RPMI7951 (cell line): ENCODE measurements at regions not wholly inside any gene's neighbourhood (a gene's known extent, or its start where the extent isn't known, plus 50 kb on each side); places are given as distances from the start of the nearest gene placed in this dataset.

ENCODE experiments used
- DNase-seq: peaks from one replicate; pipeline ENCODE4 v3.0.0-alpha.2; 2012; ENCODE audit warnings: low read depth

DNA sequence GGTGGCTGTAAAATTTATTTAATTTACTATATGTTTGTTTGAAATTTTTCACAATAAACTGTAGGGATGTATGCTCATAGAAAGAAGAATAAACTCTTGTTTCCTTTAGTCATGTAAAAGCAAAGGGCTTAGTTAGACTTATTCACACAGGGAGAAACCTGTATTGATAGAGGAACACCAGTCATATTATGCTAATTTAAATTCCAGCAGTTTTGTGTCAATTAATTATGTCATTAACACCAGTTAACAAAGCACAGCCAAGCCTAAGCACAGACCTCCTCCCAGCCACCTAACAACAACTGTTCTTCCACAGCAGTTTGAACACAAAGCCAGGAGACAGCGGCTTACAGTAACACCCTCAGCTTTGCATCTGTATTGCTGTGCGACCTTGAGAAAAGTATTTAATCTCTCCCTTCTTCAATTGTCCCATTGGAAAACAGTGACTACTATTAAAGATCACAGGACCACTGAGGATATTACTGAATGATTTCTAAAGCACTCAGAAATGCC is 260.8 kb upstream of the RRP15 start:
- no peak for DNase-seq

DNA sequence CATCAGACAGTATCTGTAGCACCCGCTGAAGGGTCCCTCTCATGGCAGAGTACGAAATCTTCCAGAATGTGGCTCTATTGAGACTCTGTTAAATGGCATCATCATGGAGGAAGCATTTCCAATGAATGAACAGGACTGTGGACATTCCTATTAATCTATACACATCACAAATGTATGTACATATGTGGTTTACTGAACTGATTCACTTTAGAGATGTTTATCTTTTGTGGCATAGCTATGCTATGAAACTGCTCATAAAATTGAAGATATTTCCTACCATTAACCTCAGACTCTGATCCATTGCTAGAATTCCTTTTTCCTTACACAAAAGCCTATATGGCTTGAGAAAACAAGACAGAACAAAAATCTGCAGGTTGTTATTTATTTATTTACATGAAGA is 259.6 kb upstream of the RRP15 start:
- no peak for DNase-seq

DNA sequence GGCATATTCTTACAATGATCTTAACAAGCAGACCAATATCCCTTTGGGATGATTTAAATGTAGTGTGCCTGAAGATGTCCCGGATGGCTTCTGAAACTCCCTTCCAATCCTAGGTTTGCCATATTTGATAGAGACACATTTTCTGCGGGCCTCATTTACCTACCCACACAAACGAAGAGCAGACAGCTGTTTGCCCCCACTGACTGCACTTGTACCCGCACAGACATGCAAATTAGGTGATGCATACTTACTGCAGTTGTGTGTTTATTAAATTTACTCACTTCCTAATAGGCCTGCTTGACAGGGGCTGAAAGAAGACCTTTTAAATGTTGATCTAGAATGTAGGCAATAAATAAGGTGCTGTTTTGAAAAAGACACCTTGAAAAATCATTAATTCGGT is 257.9 kb upstream of the RRP15 start:
- no peak for DNase-seq

DNA sequence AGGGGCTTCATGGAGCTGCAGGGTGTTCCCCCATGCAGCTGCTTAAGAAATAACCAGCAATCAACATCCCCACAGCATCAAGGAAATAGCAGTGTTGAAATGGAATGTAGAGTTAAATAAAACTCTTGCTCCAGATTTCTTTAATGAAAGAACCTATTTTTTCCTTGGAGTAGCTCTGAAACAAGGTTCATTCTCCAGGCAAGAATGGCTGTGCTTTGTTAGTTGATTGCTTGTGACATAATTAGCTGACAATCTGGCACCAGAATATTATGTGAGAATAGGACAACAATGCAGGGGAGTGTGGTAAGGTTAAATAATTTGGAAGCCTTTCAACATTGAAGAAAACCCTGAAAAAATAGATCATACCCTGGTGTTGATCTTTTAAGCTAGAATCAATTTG is 254.2 kb upstream of the RRP15 start:
- DNase-seq: no peak

DNA sequence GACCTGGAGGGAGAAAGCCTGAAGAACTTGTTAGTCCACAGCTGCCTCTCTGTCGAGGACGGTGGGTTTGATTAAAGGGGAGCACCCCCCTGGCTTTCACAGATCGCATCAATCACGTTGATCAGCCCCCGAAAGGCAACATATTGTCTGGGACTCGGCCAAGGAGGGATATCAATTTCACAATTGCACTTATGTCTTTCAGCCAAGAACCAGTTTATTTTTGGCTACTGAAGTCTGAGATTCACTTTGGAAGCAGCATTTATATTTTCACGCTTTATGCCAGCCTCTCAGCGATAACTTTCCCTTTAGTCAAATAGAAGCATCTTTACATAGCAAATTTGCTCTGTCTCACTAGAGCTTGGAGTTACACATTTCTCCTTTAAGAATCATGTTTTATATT is 253.2 kb upstream of the RRP15 start:
- DNase-seq: no peak

DNA sequence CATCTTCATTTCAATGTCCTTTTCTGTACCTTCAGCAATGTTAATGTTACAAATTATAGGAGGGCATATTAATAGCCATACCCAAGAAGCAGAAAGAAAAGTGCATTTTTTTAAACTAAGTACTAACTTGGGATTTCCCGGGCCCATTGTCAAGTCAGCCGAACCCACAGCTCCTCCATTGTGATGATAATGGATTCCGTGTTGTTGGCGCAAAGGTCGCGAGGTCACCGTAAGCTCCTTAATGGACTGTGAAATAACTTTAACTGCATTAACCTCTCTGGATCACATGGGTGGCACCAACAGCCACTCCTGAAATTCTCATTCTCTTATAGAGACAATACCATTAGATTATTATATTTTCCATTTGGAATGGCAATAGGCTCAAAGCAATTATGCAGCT is 250.6 kb upstream of the RRP15 start:
- DNase-seq: no peak

DNA sequence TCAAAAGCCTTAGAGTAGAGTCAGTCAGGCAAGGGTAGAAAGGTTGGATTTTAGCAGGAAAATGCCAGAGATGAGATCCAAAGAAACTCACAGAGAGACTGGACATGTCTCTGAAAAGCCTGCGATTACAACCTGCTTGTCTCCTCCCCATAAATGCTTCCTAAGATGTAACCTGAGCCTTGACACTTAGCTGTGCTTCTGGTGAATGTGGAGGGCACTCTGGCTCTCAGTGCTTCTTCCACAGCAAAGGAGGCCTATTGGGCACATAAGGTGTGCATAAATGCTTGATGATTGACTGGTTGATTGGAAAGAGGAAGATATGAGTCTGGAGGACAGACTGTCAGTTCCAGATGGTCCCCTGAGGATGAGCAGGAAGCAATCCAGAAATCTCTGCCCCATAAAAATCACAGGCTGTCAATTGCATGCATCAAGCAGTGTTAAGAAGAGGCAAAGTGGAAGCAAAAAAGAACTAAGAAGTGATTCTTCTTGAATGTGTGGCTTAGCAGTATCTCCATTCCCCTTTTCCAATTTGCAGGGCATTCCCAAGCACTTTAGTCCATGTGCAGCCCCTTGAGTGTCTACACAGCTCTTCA is 236.2 kb upstream of the RRP15 start:
- DNase-seq: no peak

DNA sequence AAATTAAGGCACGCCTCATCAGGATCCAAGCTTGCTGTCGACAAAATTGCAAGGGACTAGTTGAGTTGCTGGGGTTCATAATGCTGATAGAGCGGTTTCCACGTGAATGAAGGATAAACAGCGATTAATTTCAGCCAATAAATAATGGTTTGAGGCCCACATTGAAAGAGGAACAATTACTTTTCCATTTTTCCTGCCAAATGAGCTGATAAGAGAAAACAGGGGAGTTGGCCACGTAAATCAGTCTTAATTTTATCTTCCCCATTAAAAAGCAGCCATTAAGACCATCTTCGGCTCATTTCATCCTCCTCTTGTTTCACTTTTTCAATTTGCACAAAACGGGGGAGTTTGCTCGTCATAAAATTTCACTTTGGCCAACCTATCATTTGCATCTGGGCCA is 235.5 kb upstream of the RRP15 start:
- DNase-seq: no peak

DNA sequence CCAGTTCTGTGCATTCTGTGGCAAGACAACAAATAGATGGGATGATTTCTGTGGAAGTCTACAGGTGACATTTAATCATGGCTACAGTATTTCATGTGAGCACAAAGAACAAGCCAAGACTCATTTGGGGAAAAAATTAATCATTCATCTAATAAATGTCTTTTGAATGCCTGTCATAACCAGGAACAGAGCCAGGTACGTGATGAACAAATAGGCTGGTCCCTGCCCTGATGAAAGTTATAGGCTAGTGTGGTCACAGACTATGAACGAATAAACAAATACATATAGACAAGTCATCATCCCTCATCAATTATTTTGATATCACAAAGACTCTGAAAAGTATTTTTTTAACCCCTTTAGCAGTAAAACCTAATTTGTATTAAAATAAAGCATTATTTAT is 226.4 kb upstream of the RRP15 start:
- DNase-seq: no peak

DNA sequence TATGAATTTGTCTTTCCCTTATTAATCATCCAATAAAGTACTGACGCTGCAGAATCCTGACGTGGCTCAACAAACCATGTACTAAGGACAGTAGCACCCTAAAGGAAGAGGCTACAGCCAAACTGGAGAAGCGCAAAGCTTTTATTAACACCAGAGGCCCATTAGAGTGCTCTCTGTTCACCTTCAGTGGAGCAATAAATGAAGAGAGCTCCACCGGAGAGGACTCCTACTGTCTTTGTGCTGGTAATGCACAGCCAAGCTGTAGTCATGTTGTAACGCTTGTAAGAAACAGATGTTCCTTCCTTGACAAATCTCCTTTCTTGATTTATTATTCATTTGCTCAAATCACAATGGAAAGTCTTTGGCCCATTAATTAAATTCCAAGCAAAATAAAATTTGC is 220.7 kb upstream of the RRP15 start:
- DNase-seq: no peak

DNA sequence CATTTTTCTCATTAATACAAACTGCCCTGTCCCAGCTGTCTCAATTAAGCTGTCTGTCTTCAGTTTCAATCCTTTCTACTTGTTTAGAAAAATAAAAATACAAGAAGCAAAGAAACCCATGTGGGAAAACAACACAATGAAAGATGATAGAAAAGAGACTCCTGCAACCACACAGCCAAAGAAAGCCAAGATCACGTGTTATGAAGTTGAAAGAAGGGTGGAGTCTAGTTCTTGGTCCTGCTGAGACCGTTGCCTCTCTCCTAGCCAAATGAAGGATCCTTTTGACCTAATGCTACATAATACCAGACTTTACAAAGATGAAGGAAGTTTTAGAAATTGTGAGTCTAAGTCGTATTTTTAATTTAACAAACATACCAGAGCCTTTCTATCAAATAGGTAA is 218.8 kb upstream of the RRP15 start:
- no peak for DNase-seq

DNA sequence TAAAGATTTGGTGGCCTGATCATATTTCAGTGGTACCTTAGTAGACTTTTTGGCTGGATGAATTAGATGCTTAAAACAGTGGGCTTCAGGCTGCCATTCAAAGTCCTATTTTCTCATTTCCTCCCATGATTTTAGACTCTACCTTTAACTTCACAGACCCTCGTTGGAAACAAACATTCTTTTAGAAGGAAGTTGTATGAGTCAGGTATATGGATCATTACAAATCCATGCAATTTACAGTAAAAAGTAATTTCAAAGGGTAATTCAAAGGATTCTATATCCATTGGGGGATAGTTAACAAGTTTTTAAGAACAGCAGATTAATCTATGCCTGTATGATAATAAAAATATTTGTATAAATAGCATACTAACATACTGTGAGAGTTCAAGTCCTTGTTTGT is 216.9 kb upstream of the RRP15 start:
- no peak for DNase-seq

DNA sequence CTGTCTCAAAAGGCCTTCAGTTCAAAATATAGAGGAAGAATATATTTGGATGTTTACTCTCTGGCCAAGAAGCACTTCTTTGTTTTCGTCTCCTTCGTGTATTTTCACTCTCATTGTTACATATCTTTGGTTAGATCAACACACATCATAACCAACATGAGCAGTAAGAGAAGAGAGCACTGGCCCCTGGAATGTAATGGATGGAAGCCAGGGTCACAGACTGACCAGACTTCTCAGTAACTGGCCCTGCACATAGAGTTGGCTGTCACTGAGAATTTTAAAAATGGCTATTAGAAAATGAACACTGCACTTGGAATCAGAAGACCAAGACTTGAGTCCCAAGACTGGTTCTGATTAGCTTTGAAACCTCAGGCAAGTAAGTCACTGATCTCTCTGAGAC is 215.9 kb upstream of the RRP15 start:
- DNase-seq: no peak

DNA sequence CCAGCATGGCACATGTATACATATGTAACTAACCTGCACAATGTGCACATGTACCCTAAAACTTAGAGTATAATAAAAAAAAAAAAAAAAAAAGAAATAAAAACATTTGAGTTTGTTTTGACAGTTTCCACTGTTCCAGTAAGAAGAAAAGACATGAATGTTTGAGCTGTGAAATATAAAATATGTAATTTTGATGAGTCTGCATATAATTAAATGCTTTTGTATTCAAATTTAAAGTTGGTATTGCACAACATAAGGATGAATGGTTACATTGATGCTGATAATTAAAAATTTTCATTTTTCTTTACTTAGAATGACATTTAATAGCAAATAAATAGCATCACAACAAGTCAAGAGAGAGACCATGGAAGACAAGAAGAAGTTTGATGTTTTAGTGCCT is 212.0 kb upstream of the RRP15 start:
- no peak for DNase-seq

DNA sequence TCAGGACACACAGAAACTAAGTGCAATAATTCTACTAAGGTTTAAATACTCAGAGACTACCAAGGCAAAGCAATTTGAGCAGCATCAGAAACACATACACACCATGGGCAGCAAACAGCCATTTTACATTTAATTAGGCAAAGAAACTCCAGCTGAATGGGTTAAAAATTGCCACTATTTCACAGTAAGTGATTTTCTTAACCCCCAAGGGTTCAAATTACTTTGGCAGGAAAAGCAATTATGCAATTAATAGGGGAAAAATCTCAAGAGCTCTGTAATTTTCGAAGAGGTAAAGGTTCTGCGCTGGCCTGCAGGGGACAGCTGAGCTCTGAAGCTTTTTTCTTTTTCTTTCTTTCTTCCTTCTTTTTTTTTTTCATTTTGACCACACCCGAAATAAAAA is 206.2 kb upstream of the RRP15 start:
- no peak for DNase-seq

DNA sequence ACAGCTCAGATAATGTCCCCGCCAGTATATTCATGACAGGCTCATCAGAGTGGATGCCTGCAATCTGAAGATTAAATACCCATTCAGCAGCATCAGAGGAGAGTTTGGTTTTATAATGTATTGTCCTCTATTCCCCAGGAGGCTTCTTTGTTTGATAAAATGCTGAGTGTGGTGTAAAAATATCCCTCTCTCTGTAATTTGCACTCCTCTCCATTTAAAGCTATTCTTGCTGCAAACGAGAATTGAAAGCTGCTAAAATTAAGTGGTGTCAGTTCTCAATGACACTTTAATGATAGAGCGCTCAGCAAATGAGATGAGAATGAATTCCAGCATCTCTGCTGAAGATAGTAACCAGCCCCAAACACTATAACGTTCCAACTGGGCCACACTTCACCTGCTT is 205.7 kb upstream of the RRP15 start:
- DNase-seq: no peak

DNA sequence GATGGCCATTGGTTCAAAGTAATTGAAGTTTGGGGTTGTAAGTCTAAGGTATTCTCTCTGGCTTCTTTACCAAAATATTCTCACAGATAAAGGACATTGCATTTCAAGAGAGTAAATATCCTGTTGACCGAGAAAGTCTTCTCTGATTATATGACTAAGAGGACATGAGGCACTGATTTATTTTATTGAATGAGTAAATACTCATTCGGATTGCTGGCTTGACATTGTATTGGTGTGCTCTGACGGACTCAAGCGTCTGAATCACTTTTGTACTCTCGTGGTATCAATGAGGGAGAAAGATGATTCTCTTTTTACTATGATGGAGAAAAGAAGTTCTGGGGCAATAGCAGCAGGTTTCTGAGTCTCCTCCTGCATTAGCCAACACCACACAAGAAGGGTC is 205.3 kb upstream of the RRP15 start:
- no peak for DNase-seq

DNA sequence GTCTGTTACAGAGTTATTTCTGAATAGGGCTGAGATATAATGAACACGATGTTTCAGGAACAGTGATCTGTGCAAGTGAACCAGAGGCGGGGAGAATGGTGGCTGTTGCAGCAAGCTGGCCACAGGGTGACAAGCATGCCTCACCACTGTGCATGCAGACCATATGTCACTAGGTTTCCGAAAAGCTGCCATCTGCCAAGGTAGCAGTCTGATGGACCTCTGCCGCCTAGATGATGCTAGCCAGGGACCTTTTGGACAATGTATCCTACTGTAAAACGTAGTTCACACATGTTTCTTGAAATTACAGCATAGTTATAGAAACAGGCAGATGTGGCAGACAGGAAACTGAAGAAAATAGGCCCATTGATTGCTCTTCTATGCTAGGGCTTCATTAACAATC is 204.2 kb upstream of the RRP15 start:
- no peak for DNase-seq

DNA sequence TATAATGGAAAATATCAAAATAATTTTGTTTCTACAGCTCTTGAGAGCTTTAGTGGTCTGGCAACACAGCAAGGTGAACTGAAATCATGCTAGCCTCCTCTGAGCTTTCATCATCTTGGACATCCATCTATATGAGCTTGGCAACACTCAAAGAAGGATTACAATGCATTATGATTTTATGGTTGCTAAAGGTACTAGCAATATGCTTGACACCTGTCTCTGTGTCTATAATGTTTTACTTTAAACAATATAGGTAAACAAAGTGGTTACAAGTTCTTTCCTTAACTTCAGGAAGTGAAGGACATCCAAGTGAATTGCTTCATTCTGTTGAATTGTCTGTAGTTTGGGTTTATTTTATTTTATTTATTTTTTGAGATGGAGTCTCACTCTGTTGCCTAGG is 203.7 kb upstream of the RRP15 start:
- DNase-seq: no peak

DNA sequence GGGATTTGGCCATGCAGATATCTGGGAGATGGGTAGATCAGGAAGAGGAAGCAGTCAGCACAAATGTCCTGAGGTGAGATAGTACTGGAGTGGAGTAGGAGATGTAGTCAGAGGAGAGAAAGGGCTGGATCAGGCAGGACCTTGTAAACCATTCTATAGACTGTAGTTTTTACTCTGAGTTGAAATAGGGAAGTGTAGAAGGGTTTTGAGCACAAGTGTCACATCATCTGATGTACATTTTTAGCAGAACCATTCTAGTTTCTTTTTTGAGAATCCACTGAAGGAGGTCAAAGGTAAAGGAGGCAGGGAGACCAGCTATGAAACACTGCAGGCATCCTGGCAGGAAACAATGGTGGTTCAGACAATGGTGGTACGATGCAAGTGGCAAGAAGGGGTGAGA is 194.6 kb upstream of the RRP15 start:
- no peak for DNase-seq

DNA sequence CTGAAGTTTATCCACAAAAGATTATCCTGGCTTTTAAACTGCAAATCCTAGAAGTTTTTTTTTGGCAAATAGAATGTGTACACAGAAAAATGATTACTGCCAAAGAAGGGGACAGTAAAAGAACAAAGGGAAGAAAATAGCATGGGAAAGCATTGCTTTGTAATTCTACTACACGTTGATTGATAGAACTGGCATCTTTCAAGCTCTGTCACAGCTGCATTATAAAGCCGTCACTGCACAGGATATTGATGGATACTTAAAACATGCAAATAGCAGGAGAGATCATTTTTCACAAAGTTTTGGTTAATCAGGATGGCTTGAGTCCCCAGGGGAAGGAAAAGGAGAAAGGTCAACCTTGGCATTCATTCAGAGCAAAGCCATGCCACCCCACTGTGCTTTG is 183.7 kb upstream of the RRP15 start:
- no peak for DNase-seq

DNA sequence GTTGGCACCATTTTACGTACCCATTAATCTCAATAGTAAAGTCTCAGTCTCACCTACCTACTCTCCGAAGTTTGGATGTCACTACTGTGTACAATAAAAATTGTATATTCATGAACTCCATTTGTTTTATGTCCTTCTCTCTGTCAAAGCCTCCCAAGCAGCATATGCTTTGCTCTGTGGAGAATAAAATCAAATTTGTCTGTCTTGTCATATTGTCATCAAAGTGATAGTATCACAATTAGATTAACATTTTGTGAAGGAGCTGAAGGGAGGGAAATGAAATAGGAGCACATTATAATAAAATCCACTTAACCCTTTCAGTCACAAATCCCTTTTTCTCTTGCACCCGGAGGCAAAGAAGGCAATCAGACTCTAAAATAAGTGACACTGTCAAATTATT is 177.1 kb upstream of the RRP15 start:
- DNase-seq: no peak

DNA sequence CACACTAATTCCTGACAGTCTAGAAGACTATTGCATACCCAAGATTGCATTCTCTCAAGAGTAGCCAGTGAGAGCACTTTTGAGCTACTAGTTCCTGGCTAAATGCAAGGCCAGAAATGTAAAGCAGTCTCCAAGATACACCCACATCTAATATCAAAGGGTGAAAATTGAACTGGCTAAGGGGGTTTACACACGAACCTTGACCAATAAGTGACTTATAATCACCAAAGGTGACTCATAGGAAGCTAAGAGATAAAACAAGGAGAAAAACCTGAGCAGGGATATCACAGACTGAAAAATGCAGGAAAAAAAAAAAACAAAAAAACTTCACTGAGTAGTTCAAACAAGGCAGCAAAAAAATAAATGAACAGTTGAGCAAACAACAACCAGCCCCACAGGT is 172.2 kb upstream of the RRP15 start:
- DNase-seq: no peak

DNA sequence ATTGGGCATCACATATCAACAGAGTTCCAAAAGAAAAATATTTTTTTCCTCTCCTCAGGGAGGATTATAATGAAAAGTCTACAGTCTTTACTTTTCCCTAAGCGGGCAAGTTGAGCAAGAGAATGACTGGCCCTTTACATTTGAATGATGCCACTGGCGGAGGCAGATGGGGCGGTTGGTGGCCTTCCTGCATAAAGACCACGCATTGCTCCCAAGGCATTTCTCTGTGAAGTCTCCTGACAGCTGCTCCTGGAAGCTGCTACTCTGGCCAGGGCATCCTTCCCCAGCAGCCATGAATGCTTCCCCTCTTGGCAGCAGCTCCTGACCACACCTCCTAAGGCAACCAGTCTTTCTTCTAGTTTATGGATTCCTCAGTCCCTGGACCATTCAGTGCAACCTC is 161.1 kb upstream of the RRP15 start:
- no peak for DNase-seq

DNA sequence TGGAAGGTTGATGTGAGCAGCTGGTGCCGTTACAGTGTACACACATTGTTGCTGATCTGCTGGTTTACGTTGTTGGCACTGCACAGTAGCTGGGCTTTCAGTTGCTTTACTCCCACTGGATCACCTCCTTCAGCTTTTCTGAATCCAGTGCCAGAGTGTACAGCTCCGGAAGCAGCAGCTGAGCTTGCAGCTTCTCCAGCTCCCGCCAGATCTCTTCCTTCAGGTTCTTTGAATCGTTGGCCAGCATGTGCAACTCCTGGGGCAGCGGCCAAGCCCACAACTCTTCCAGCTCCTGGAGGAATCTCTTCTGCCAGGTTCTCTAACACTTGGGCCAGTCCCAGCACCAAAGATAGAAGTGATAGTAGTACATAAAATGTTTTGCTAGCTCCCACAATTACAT is 149.7 kb upstream of the RRP15 start:
- DNase-seq: no peak
